Naive thymus-derived CD8-positive, alpha-beta T cell (primary cell): ENCODE measurements at regions not wholly inside any gene's neighbourhood (a gene's known extent, or its start where the extent isn't known, plus 50 kb on each side); places are given as distances from the start of the nearest gene placed in this dataset.

ENCODE experiments used
- ATAC-seq, 2 donors: fragments of 150-1000 bp; cut with Tn5 transposase in 1 of 2; sonication (Bioruptor Pico), chemical (Tn5 transposase) in 1 of 2; 1 replicate in 1 of 2; 2 replicates in 1 of 2; pipeline ENCODE4 v1.10.0; 2021; ENCODE audit warnings: mild to moderate bottlenecking in 2 of 2, moderate library complexity in 2 of 2
- POLR2A ChIA-PET: fragments of 350-600 bp; sonication (Branson Sonifier 250); formaldehyde crosslinking; loops from one replicate; lab custom pipeline; 2021; ENCODE audit warnings: antibody characterized with exemption; lab: Charles Lee
- DNase-seq, 10 donors: peaks; one replicate each; pipeline versions ENCODE4 v3.0.0 to v3.0.0-alpha.2; 2020 to 2022
- H3K27ac Mint-ChIP-seq, 10 donors: one replicate each; pipeline ENCODE4 v1.8.0; 2020 to 2022; ENCODE audit warnings: mild to moderate bottlenecking in 10 of 10, mixed read lengths in 10 of 10, moderate library complexity in 4 of 10, inconsistent platforms in 1 of 10
- H3K27me3 Mint-ChIP-seq, 5 donors: one replicate each; pipeline ENCODE4 v1.8.0; 2021 to 2022; ENCODE audit warnings: mixed read lengths in 5 of 5
- H3K36me3 Mint-ChIP-seq, 3 donors: one replicate each; pipeline ENCODE4 v1.8.0; 2020 to 2022; ENCODE audit warnings: mixed read lengths in 3 of 3, mild to moderate bottlenecking in 2 of 3, inconsistent platforms in 1 of 3
- H3K4me1 Mint-ChIP-seq, 4 donors: one replicate each; pipeline ENCODE4 v1.8.0; 2021 to 2022; ENCODE audit warnings: mixed read lengths in 4 of 4
- H3K4me3 Mint-ChIP-seq, 10 donors: one replicate each; pipeline ENCODE4 v1.8.0; 2020 to 2022; ENCODE audit warnings: mild to moderate bottlenecking in 10 of 10, mixed read lengths in 10 of 10, moderate library complexity in 6 of 10, inconsistent platforms in 1 of 10
- H3K9me3 Mint-ChIP-seq, 9 donors: one replicate each; pipeline ENCODE4 v1.8.0; 2020 to 2022; ENCODE audit warnings: mixed read lengths in 9 of 9, mild to moderate bottlenecking in 3 of 9, inconsistent platforms in 1 of 9, moderate library complexity in 1 of 9

DNA sequence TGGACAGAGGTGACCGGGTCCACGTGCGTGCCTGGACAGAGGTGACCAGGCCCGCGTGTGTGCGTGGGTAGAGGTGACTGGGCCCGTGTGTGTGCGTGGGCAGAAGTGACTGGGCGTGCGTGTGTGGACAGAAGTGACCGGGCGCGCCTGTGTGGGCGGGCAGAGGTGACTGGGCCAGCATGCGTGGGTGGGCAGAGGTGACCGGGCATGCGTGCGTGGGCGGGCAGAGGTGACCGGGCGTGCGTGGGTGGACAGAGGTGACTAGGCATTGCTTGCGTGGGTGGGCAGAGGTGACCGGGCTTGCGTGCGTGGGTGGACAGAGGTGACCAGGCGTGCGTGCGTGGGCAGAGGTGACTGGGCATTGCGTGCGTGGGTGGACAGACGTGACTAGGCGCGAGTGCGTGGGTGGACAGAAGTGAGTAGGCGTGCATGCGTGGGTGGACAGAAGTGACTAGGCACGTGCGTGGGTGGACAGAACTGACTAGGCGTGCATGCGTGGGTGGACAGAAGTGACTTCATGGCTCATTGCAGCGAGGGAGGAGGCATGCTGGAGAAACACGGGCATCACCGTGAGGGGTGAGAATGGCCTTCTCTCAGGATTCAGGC, 254.1 kb upstream of the IRX4 start:
- POLR2A ChIA-PET: no interaction called here
- no peaks in the 10 kb centered on the region for H3K36me3 Mint-ChIP-seq

DNA sequence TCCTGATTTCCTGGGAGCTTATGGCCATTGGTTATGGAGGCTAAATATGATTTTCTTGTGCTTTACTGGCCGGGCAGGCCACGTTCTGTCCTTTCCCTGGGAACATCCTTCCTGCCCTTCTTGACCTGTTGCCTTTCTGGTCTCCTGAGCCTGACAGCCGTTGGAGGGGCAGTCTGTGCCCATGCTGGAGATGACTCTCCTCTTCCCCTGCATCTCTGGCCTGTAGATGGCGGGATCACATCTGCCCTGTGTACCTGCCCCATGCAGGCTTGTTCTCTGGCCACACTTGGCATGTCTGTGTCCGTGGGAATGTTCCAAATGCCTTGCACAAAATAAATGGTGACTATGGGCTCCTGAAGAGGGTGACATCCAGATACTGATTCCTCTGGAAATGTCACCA, 253.1 kb upstream of the IRX4 start:
- POLR2A ChIA-PET: no interaction called here
- H3K4me3 Mint-ChIP-seq: no peak overlapping the region
- H3K27ac Mint-ChIP-seq: no peak overlapping the region
- DNase-seq (no peak), ATAC-seq (no peak)
- peaks cover 5 to 57% (median 25%) of the 10 kb centered on the region in 5 donors for H3K27me3 Mint-ChIP-seq
- H3K4me1 Mint-ChIP-seq: peaks cover 0 to 3% (median 0%) of the 10 kb centered on the region in 4 donors
- H3K9me3 Mint-ChIP-seq: peaks cover 0 to 2% (median 0%) of the 10 kb centered on the region in 9 donors
- H3K36me3 Mint-ChIP-seq: no peaks in the 10 kb centered on the region

More for the DNA sequence above, 254.1 kb upstream of the IRX4 start:
- Mint-ChIP-seq H3K27ac (no peak overlapping the region), H3K27me3 (peaks cover 4 to 64% (median 25%) of the 10 kb centered on the region in 5 donors), H3K9me3 (peaks cover 0 to 2% (median 0%) of the 10 kb centered on the region in 9 donors), H3K4me1 (peaks cover 0 to 3% (median under 1%) of the 10 kb centered on the region in 4 donors), H3K4me3 (no peak overlapping the region)
- ATAC-seq (no peak), DNase-seq (no peak)

DNA sequence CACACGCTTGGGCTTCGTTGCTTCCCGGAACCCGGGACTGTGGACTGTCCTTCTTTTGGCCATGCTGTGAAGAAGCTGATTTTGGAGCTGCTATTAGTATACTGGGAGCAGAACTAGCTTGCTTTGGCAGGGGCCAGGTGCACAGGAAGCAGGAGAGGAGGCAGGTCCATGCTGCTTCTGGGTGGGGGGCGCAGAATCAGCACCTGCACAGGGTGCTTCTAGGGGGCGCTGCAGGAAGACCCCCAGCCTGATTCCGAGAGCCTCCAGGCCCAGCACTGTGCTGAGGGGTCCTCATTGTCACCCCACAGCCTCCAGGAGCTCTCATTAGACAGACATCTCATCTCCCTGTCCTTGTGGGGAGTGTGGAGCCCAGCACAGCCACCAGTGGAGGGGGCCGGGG, 252.6 kb upstream of the IRX4 start:
- H3K4me3 Mint-ChIP-seq: no peak overlapping the region
- peaks cover 0 to 3% (median 0%) of the 10 kb centered on the region in 4 donors for H3K4me1 Mint-ChIP-seq
- no peak overlapping the region for H3K27ac Mint-ChIP-seq
- no peak for DNase-seq
- POLR2A ChIA-PET: no interaction called here
- ATAC-seq: no peak
- H3K27me3 Mint-ChIP-seq: peaks cover 2 to 52% (median 22%) of the 10 kb centered on the region in 5 donors
- H3K36me3 Mint-ChIP-seq: no peaks in the 10 kb centered on the region
- peaks cover 0 to 2% (median 0%) of the 10 kb centered on the region in 9 donors for H3K9me3 Mint-ChIP-seq

DNA sequence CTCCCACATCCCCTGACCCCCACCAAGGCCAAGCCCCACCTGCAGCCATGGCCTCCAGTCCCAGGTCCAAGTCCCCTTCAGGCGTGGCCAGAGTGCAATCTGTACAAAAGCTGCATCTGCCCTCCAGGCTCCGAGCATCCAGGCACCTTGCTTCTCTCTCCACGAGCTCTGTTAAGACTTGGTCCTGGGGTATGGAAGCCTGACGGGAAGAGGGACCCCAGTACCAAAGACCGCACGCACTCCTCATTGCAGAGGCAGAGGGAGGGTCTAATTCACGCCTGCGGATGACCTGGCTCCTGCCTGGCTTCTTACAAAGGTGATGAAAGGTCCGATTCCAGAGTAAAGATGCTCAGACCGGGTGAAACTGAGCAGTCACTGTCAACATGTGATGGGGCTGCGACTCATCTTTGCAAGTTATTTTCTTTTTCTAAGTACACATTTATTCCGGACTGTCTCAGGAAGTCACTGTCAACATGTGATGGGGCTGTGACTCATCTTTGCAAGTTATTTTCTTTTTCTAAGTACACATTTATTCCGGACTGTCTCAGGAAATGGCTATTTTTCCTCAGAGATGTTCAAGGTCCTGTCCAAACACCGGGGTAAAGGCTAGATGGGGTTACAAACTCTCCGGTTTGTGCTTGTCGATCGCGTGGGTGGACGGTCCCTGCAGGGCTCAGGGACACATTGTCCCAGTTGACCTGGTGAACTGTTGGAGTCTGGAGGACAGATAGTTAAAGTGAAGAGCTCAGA, 252.0 kb upstream of the IRX4 start:
- Mint-ChIP-seq H3K9me3 (peaks cover 0 to 2% (median 0%) of the 10 kb centered on the region in 9 donors), H3K27ac (no peak overlapping the region), H3K27me3 (peaks cover 2 to 50% (median 19%) of the 10 kb centered on the region in 5 donors), H3K4me3 (no peak overlapping the region), H3K4me1 (peaks cover 0 to 3% (median 0%) of the 10 kb centered on the region in 4 donors), H3K36me3 (no peaks in the 10 kb centered on the region)
- DNase-seq (no peak), ATAC-seq (no peak)
- POLR2A ChIA-PET: no interaction called here

DNA sequence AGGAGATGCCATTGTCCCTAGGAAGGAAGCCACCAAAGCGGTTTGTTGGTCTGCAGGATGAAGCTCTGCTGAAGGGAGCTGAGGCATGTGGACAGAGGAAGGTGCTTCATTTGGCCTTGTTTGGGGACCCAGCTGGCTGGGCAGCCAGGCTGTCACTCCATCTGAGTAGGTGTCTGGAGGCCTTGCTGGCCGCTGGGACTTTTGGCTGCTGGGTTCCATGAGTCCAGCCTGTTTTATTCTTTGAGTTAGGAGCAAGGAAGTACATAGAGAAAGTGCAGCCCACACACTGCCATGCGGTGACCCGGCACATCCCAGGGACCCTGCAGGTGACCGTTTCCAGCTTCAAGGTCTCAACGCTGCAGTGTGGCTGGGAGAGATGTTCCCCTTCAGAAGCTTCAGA, 251.2 kb upstream of the IRX4 start:
- DNase-seq (no peak), ATAC-seq (no peak)
- Mint-ChIP-seq H3K27me3 (peaks cover 2 to 45% (median 15%) of the 10 kb centered on the region in 5 donors), H3K36me3 (no peaks in the 10 kb centered on the region), H3K4me3 (no peak overlapping the region), H3K27ac (no peak overlapping the region), H3K9me3 (peaks cover 0 to 2% (median 0%) of the 10 kb centered on the region in 9 donors), H3K4me1 (peaks cover 0 to 3% (median 0%) of the 10 kb centered on the region in 4 donors)
- POLR2A ChIA-PET: no interaction called here

DNA sequence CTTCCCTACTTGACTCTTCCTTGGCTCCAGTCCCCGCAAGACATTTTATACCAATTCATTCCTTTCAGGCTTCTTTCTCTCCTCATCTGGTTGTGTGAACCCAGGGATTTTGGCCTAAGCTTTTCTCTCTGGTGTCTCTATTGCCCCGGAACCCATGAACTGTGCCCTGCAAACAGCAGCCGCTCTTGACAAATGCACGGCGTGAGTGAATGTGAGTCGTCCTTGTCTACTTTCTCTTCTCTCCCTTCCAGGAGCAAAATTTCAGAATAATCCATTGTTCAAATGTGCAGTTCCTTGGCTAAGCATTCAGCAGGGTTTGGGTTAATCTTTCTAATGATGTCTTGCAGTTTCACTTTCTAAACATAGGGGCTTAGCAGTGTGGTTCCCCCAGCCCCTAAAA, 250.4 kb upstream of the IRX4 start:
- Mint-ChIP-seq H3K27ac (no peak overlapping the region), H3K4me3 (no peak overlapping the region), H3K9me3 (peaks cover 0 to 2% (median 0%) of the 10 kb centered on the region in 9 donors), H3K36me3 (no peaks in the 10 kb centered on the region), H3K27me3 (peaks cover 2 to 43% (median 11%) of the 10 kb centered on the region in 5 donors), H3K4me1 (peaks cover 0 to 3% (median 0%) of the 10 kb centered on the region in 4 donors)
- ATAC-seq (no peak), DNase-seq (no peak)
- POLR2A ChIA-PET: no interaction called here

DNA sequence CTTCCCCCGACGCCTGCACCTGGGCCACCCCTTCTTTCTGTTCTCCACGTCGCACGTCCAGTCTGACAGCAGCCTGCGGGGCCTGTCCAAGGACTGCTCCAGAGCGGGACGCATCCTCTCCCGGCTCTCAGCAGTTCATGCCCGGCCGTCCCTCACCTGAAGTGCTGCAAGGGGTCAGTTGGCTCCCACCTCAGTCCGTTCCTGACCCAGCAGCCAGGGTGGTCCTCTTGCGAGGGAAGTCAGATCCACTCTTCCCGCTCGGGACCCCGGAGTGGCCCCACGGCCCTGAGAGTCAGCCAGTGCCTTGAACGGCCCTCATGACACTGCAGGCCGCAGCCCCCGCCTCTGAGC, 249.7 kb upstream of the IRX4 start:
- no peak for ATAC-seq
- DNase-seq: no peak
- Mint-ChIP-seq H3K27ac (no peak overlapping the region), H3K9me3 (peaks cover 0 to 2% (median 0%) of the 10 kb centered on the region in 9 donors), H3K4me1 (peaks cover 0 to 3% (median 0%) of the 10 kb centered on the region in 4 donors), H3K4me3 (no peak overlapping the region), H3K36me3 (no peaks in the 10 kb centered on the region), H3K27me3 (peaks cover 2 to 39% (median 10%) of the 10 kb centered on the region in 5 donors)
- POLR2A ChIA-PET: no interaction called here

DNA sequence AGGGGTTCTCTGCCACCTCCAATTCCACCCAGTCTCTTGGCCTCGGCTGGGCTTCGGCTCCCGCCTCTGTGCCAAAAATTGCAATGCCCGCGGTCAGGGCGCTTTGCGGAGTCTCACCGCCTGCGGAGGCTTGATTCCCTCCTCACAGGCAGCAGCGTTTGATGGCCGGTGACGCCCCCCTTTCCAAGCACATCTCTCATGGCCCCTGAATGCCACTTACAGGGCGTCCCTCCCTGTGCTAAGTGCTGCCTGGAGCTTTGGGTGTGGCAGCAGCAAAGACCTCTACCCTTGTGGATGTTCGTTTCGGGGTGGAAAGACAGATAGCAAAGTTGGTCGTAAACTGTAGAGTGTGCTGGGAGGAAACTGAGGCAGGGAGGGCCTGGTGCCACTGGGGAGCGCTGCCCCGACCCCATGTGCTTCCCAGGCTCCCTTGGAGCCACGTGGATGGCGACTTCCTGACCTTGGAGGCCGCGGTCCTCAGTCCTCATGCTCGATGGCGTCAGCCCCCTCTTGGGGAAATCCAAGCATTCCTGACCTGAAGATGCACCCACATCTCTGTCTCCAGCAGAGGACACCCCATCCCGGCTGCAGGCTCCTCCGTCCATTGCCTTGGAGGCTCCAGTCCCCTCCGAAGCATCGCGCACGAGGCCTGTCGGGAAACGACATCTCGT, 249.2 kb upstream of the IRX4 start:
- H3K27me3 Mint-ChIP-seq: peaks cover 2 to 39% (median 11%) of the 10 kb centered on the region in 5 donors
- H3K36me3 Mint-ChIP-seq: no peaks in the 10 kb centered on the region
- H3K4me3 Mint-ChIP-seq: no peak overlapping the region
- no peak for DNase-seq
- H3K9me3 Mint-ChIP-seq: peaks cover 0 to 2% (median 0%) of the 10 kb centered on the region in 9 donors
- POLR2A ChIA-PET: no interaction called here
- H3K27ac Mint-ChIP-seq: no peak overlapping the region
- peaks cover 0 to 2% (median 0%) of the 10 kb centered on the region in 4 donors for H3K4me1 Mint-ChIP-seq
- ATAC-seq: no peak

DNA sequence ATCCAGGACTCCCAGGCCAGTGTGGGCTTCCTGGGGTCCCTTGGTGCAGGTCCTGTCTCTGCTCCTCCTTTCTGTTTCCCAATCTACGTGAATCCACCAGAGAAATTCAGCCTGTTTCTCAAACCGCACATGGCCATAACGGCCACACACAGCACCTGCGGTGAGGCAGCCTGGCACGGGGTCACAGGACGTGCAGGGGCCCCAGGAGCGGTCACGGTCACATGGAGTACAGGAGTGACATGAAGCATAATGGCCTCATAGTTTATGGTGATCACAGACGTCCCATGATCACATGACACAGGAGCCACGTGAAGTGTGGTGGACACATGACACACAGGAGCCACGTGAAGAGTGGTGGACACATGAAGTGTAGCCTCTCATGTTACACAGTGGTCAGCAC, 248.5 kb upstream of the IRX4 start:
- Mint-ChIP-seq H3K4me1 (peaks cover 0 to 1% (median 0%) of the 10 kb centered on the region in 4 donors), H3K27ac (no peak overlapping the region), H3K4me3 (no peak overlapping the region), H3K9me3 (peaks cover 0 to 2% (median 0%) of the 10 kb centered on the region in 9 donors), H3K27me3 (peaks cover 2 to 35% (median 10%) of the 10 kb centered on the region in 5 donors), H3K36me3 (no peaks in the 10 kb centered on the region)
- DNase-seq (no peak), ATAC-seq (no peak)
- POLR2A ChIA-PET: no interaction called here

DNA sequence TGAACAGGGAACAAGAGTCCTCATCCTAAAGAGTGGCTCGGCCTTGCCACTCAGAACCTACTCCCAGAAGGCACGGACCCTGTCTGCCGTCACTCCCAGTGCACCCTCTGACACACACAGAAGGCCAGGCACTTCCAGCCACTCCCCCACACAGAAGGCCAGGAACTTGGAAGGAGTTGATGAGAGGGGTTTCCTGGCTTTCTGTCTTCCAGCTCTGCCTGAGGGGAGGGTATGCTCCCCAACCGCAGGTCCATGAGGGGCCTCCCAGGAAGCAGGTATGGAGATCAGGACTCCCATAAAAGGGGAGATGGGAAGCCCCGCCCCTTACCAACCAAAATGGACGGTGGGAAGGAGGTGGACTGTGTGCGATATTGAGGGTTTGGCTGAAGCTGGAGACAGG, 247.6 kb upstream of the IRX4 start:
- POLR2A ChIA-PET: no interaction called here
- no peak for ATAC-seq
- Mint-ChIP-seq H3K27me3 (peaks cover 4 to 42% (median 18%) of the 10 kb centered on the region in 5 donors), H3K9me3 (peaks cover 0 to 2% (median 0%) of the 10 kb centered on the region in 9 donors), H3K4me3 (no peak overlapping the region), H3K36me3 (no peaks in the 10 kb centered on the region), H3K4me1 (peaks cover 0 to 1% (median 0%) of the 10 kb centered on the region in 4 donors), H3K27ac (no peak overlapping the region)
- DNase-seq: no peak

DNA sequence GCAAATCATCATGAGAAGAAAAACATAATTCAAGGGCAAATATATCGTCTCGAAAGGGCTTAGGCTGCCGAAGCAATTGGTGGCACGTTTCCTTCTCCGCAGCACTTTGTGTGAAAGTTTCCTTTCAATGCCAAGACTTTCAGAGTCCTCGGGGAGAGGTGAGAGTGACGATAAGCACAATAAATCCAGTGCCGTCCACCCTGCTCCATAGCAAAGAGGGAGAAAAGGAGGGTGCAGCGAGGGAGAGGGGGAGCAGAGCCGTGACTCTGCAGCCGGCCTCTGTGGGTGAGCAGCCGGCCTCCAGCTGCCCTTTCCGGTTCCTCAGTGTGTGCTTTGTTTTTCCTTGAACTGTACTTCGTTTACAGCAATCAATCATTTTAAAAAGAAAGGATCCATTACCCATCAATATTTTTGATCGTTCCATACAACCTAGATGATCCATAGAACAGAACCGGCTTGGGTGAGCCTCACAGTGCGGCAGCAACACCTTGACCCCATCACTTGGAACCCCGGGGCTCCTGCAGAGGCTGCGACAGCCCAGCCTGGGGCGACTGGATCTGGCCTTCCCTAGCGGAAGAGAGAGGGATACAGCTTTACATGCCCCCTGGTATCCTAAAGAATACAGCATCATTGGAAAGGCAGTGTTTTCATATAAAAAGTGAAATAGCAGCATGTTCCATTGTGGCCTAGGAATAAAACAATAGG, 247.0 kb upstream of the IRX4 start:
- H3K27ac Mint-ChIP-seq: no peak overlapping the region
- peaks cover 0 to 2% (median 0%) of the 10 kb centered on the region in 9 donors for H3K9me3 Mint-ChIP-seq
- H3K27me3 Mint-ChIP-seq: peaks cover 2 to 49% (median 24%) of the 10 kb centered on the region in 5 donors
- DNase-seq (no peak), ATAC-seq (no peak)
- no peak overlapping the region for H3K4me3 Mint-ChIP-seq
- POLR2A ChIA-PET: no interaction called here
- H3K36me3 Mint-ChIP-seq: no peaks in the 10 kb centered on the region
- peaks cover 0 to 1% (median 0%) of the 10 kb centered on the region in 4 donors for H3K4me1 Mint-ChIP-seq

DNA sequence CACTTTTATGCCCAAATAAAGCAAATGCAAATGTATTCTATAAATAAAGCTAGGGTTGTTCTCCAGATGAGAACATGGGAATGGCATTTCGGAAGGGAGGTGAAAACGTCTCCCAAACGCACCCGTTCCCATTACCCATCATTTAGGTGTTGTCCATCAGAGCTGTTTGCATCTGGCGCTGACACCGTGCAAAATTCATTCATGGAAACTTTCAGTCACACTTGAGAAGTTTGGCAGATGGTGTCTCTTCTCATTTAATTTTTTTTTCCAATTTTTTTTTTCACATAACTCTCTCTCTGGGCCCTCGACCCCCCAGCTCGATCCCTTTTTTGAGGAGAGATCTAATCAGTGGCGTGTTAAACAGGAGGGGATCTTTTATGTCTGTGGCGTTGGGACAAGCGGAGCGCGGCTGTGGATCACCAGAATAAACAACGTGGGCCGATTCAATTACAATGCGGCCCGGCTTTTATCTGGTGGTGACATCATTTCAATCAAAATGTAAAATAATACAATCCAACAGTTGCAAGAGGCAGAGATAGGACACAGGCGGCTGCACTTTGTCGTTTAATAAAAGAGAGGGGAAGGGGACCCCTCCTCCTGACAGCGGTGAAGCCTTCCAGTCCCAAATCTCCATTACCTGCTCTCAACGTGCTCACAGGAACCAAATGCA, 246.1 kb upstream of the IRX4 start:
- DNase-seq (no peak), ATAC-seq (no peak)
- Mint-ChIP-seq H3K27ac (no peak overlapping the region), H3K9me3 (peaks cover 0 to 2% (median 0%) of the 10 kb centered on the region in 9 donors), H3K4me3 (no peak overlapping the region), H3K36me3 (no peaks in the 10 kb centered on the region), H3K27me3 (peaks cover 2 to 55% (median 24%) of the 10 kb centered on the region in 5 donors), H3K4me1 (peaks cover 0 to 1% (median 0%) of the 10 kb centered on the region in 4 donors)
- POLR2A ChIA-PET: no interaction called here
